ENCODE measurements at regions not wholly inside any gene's neighbourhood (a gene's known extent, or its start where the extent isn't known, plus 50 kb on each side); places are given as distances from the start of the nearest gene placed in this dataset.

- BruUV-seq (replicated peaks), result no TSS peak
- TF ChIP-seq SIN3A (IDR thresholded peaks at IDR 0.05; ENCODE audit: low read depth) (no peak), TCF7L2 (IDR thresholded peaks at IDR 0.05; ENCODE audit: borderline replicate concordance, extremely low read depth, insufficient read depth, insufficient read length) (no peak), ELF1 (IDR thresholded peaks at IDR 0.05; ENCODE audit: borderline replicate concordance, low read depth) (no peak), YY1 (IDR thresholded peaks at IDR 0.05; ENCODE audit: extremely low read depth, insufficient replicate concordance, low read depth, low read length) (no peak), ATF3 (IDR thresholded peaks at IDR 0.05) (no peak), POLR2AphosphoS5 (IDR thresholded peaks at IDR 0.05; ENCODE audit: low read depth, low read length) (no peak), SP1 (IDR thresholded peaks at IDR 0.05; ENCODE audit: low read depth) (no peak), FOSL1 (IDR thresholded peaks at IDR 0.05; ENCODE audit: low read depth) (no peak), ZFX (IDR thresholded peaks at IDR 0.05) (no peak), ZBTB33 (IDR thresholded peaks at IDR 0.05; ENCODE audit: extremely low read depth, insufficient replicate concordance, low read length) (no peak), MAX (IDR thresholded peaks at IDR 0.05) (no peak), EZH2phosphoT487 (IDR thresholded peaks at IDR 0.05; ENCODE audit: borderline replicate concordance) (no peak), CEBPB (IDR thresholded peaks at IDR 0.05; ENCODE audit: low read depth) (no peak), EGR1 (IDR thresholded peaks at IDR 0.05; ENCODE audit: low read depth) (no peak), RAD21 (IDR thresholded peaks at IDR 0.05; ENCODE audit: low read depth) (no peak), CBX3 (IDR thresholded peaks at IDR 0.05; ENCODE audit: low read depth) (no peak), REST (IDR thresholded peaks at IDR 0.05; ENCODE audit: low read depth) (no peak), SRF (IDR thresholded peaks at IDR 0.05; ENCODE audit: low read depth) (no peak), CTCF (IDR thresholded peaks at IDR 0.05 in 2 of 3, conservative IDR thresholded peaks at IDR 0.05 in 1 of 3; ENCODE audit: borderline replicate concordance in 1 of 3, insufficient read depth in 1 of 3, low read depth in 2 of 3, low read length in 2 of 3) (no peak)
- POLR2A ChIA-PET, result no interaction called here
- DNase-seq (ENCODE audit: low read depth, low spot score), result no peak
- no peaks in the 10 kb centered on the region for H3K4me1 ChIP-seq (ENCODE audit: control insufficient read depth in 1 of 2, insufficient read depth in 2 of 2, low read length in 2 of 2)
- no peaks in the 10 kb centered on the region for H3K9me2 ChIP-seq (ENCODE audit: insufficient read depth)
- no peak for ATAC-seq
- H3K36me3 ChIP-seq (ENCODE audit: control insufficient read depth in 1 of 2, insufficient read depth in 2 of 2, low read length in 2 of 2), result no peaks in the 10 kb centered on the region
- CTCF ChIA-PET, result no interaction called here
- no peak overlapping the region for H3K9ac ChIP-seq (ENCODE audit: low read length)
- RAD21 ChIA-PET (ENCODE audit: low non-redundant PET in 1 of 2, low total read pairs in 2 of 2, uncharacterized antibody in 2 of 2, unreplicated experiment in 2 of 2), result interaction anchor here in 1 of 2 experiments (0.6 kb wide), 1 partner anchor 335 kb away, joined by 3 read pairs; no protein-coding TSS in a partner anchor
- no peaks in the 10 kb centered on the region for H4K20me1 ChIP-seq (ENCODE audit: insufficient read depth)
- H3K27me3 ChIP-seq (ENCODE audit: insufficient read depth, low read length), result peaks cover 17% of the 10 kb centered on the region
- intact Hi-C loops (cut with micrococcal nuclease), result no loop called here
- H3K4me2 ChIP-seq (ENCODE audit: low read length), result no peak overlapping the region
- no peaks in the 10 kb centered on the region for H3K9me3 ChIP-seq (ENCODE audit: control insufficient read depth in 1 of 2, insufficient read depth in 1 of 2, low read depth in 1 of 2, low read length in 2 of 2)
- no peak overlapping the region for H3K27ac ChIP-seq (ENCODE audit: low read depth, low read length)
- H3K79me2 ChIP-seq (ENCODE audit: insufficient read depth, low read length), result no peaks in the 10 kb centered on the region
- no peak overlapping the region for H3K4me3 ChIP-seq (replicated peaks in 1 of 2; ENCODE audit: low read depth in 1 of 2, low read length in 2 of 2)
- H2AFZ ChIP-seq (ENCODE audit: low read depth, low read length, poor library complexity, severe bottlenecking), result no peak overlapping the region
Measured at GRCh38 chr17:79154446-79154845, 79.8 kb downstream of the ENGASE start.
